IPS-11a (cell line): ENCODE measurements at regions not wholly inside any gene's neighbourhood (a gene's known extent, or its start where the extent isn't known, plus 50 kb on each side); places are given as distances from the start of the nearest gene placed in this dataset.

ENCODE experiments used
- H3K4me3 ChIP-seq: one replicate; pipeline ENCODE4 v1.5.1; 2013; ENCODE audit warnings: low read depth, low read length, control low read depth

DNA sequence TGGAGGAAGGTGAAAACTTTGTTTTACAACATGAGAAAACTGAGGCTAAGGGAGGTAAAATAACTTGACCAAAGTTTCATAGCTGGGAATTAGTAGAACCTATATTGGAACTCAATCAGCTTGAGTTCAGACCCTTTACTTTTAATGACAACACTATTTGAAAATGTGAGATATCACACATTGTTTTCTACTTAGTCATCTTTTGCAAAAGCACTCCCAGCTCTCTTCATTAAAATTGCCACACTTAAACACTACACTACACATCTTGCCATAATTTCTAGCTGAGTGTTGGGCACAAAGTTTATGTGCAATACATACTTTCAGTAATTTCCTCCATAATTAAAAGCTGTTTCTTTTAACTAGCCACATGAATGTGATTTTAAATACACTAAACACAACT is 230.4 kb upstream of the DCBLD2 start:
- H3K4me3 ChIP-seq, result no peak overlapping the region

DNA sequence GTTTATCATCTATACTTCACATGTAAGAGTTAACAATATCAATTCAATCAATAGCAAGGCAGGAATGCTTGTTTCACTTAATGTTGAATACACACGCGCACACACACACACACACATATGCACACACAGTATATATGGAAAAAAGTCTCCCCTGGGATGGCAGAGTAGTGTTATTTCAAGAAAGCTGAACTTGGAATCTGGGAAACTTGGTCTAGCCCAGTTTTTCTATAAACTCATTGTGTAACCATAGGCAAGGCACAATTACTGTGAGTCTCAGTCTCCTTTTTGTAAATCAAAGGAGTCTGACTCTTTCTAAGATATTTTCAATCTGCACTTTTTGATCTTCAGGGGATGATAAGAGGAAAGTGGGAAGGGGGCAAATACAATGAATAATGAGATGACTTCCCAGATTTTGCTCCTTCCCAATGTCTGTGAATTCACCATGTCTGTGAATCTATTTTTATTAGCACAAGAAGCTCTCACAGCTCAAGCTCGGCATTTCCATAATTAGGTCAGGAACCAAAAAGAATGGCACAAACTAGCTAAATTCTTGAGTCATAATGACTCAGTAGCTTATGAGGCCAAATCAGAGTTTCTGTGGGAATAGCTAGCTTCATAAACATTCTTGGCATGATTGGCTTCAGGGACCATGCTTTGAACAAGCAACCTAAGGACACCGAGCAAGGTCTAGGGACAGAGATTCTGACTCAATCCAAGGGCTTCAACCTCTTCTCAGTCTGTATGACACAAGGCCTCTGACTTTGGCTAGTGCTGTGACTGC is 227.4 kb upstream of the DCBLD2 start:
- no peak overlapping the region for H3K4me3 ChIP-seq

DNA sequence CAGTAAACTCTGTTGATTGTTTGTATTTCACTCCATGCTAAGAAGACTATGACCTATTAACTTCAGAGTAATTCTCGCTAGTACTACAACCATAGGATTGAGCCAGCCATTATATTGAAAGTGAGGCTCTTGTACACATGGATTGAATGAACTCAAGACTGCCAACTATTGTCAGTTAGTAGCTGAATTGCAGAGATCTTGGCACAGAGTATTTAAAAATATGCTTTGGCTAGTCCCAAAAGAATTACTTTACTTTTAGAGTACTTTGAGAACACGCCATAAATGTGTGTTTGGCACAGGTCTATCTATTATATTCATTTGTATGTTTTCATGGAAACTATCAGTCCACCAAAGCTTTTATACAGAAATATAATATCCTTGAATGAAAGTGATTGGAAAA is 226.7 kb upstream of the DCBLD2 start:
- H3K4me3 ChIP-seq, result no peak overlapping the region

DNA sequence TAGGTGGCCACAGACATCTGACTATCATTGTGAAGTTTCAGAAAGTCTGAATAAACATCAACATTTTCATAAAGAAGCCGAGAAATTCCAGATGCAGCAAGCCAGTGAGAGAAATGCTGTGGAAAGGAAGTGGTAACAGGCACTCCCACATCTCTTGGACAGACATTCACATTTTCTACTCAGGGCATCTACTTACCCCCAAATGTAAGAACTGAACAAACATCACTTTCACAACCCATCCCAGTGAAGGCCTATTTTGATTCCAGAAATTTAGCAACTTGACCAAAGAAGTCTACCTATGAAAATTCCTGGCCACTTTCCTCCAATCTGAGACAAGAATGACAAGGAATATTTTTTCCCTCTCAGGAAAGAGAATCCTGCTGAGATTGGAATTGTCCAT is 224.8 kb upstream of the DCBLD2 start:
- no peak overlapping the region for H3K4me3 ChIP-seq

DNA sequence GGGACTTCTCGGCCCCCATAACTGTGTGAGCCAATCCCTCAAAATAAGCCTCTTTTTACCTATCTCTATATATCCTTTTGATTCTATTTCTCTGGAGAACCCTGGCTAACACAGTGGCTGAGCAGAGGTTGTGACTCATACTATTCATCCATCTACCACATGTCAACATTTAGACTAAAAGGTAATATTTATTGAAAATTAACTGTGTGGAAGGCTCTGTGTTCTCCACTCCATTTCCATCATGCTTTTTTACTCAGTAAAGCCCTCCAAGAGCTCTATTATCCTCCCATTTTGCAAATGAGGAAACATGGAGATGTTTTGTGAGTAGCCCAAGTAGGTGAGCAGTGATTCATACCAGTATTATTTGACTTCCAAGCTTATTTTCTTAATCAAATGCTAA is 217.9 kb upstream of the DCBLD2 start:
- no peak overlapping the region for H3K4me3 ChIP-seq

DNA sequence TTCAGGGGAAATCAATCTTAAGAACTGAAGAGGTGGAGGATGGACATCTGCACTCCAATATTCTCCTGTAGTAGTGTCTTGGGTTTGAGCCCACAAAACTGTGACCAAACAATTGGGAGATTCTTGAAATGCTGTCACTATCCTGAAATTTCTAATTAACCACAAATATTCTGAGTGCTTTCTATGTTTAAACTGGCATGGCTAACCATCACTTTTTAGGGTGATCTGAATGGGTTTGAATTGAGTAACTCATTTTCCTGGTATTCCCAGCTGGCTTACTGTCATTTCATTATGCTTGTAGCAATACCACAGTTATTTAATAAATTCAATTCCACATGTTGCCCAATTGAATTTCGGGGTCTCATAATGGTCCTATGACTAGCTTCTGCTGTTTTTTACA is 216.9 kb upstream of the DCBLD2 start:
- H3K4me3 ChIP-seq, result no peak overlapping the region

DNA sequence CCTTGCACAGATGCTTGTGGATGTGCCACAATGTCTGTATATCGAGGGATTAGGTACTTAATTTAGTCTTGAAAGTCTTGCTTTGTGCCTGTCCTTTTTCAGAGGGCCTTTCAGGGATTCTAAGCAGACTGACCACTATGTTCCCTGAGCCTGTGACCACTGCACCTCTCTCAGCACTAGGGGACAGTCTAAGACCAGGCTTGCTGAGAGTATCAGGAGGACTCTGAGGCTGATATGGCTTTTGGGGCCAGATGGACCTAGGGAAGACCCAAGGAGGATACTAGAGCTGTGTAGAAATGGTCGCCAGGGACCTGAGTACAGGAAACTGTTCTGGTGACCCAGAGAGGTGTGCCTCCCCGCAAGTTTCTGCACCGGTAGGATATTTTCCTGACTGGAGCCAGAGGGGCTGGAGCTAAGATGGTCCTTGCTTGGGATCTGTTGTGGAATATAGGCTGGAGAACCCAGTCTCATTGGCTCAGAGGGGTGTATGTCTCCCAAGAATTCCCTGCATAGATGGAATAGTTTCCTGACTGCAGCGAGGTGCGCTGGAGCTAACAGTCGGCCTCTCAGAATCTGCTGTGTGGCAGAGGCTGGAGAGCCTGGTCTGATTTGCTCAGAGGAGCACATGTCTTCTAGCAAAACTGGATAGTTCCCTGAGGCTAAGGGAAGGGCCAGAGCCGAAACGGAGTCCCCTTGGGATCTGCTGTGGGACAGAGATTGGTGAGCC is 213.2 kb upstream of the DCBLD2 start:
- no peak overlapping the region for H3K4me3 ChIP-seq

DNA sequence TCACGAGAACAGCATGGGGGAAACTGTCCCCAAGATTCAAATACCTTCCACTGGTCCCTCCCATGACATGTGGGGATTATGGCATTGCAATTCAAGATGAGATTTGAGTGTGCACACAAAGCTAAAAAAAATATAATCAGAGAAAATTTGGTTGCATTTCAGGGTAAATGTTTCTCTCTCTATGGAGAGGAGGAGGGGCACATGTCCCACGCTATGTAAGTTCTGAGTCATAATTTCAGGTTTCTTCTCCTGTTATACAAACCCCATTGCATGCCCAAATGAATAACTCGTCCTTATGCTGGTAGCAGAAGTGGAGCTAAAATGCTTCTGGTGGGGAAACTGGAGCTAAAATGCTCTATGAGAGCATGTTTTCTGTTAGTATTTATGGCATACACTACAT is 209.7 kb upstream of the DCBLD2 start:
- no peak overlapping the region for H3K4me3 ChIP-seq

DNA sequence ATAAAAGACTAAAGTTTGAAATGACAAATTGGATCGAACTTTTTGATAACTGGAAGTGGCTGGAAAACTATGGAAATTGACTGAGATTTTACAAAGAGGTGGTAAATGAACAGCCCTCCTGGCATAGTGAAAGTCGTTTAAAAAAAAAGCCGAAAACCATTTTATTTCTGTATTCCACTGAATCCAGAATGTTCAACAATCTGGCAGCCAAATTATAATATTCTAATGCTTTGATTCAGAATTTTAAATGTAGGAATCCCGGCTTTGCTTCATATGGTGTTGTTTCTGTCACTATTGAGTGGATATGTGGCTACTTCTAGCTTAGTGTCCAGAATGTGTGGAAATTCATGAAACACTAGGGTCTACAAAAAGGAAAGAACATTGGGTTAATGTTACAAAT is 208.9 kb upstream of the DCBLD2 start:
- no peak overlapping the region for H3K4me3 ChIP-seq

DNA sequence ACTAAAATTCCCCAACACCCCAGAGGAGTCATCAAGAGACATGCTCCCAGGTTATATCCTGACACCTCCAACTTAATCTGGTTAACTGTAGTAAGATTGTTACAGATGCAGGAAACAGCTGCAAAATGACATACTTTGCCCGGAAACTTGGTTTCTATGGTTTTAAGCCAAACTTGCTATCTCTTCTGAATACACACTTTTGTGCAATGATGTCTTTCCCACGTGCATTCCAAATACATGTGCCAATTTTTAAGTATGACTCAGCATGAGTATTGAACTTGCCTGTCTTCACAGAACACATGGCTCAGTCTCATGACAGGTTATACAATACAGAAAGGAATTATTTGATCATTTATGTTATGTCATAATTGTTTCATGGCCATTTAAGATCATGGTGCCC is 207.0 kb upstream of the DCBLD2 start:
- no peak overlapping the region for H3K4me3 ChIP-seq

DNA sequence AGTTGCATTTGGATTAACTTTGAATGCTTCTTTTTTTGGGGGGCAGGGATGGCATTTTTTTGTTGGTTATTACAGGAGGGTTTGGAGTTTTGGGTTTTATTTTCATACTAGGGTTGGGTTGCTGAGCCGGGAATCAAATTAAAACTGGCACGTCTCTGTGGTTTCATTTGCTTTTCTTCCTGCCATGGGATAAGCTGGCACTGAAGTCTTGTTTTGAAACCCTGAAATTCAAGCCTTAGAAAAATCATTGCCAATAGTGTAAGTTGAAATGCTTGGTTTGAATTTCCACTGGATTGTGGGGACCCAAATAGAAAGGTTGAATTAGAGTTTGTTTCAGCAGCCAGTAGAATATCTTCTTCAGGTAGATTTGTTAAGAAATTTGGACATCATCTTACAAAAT is 193.1 kb upstream of the DCBLD2 start:
- H3K4me3 ChIP-seq, result no peak overlapping the region

DNA sequence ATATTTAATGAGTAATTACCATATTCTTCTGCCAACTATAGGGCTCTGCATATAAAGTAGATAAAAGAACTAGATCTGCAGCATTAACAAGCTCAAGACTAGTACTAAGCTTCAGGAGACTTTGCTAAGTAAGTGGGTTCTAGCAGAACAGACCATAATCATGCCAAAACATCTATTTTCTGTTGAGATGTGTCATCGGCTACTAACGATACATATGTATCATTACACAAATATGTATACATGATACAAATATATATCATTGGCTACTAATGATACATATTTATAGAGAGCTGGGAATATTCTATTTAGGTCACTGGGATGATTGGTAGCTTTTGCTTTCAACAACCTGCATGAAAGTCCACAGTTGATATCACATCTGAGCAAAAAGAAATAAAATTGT is 185.8 kb upstream of the DCBLD2 start:
- no peak overlapping the region for H3K4me3 ChIP-seq

DNA sequence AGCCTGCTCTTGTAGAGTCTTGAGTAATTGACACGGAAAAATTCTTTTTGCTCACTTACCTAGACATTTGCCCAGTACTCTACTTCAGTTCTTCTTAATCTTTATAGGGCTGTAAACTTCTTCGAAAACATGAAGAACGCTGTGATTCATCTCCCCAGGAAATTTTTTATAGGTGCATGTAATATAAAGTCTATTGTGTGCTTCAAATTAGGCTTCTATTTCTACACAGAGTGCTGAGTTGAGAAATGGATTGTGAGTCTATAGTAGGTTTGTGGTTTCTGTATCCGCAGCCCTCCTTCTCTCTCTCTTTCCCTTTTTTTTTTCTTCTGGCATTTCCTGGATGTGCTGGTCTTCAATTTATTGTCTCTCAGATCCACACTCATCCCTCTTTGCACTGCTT is 183.3 kb upstream of the DCBLD2 start:
- H3K4me3 ChIP-seq, result no peak overlapping the region

DNA sequence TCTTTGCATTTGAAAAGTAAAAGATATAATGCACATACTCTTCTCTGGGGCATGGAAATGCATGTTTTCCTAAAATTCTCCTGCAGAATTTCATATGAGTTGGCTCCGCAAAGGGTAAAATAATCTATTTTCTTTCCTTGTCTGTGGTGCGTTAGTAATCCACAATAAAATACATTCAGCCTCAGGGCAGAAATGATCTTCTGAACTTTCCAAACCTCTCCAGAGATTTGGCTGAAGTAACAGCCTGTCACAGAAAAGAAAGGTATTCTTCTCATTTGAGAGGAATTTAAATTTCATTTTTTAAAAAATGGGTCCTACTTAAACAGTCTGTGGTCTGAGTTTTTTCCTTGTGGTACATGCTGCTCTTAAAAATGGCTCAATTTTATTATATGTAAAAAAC is 182.7 kb upstream of the DCBLD2 start:
- H3K4me3 ChIP-seq, result no peak overlapping the region

DNA sequence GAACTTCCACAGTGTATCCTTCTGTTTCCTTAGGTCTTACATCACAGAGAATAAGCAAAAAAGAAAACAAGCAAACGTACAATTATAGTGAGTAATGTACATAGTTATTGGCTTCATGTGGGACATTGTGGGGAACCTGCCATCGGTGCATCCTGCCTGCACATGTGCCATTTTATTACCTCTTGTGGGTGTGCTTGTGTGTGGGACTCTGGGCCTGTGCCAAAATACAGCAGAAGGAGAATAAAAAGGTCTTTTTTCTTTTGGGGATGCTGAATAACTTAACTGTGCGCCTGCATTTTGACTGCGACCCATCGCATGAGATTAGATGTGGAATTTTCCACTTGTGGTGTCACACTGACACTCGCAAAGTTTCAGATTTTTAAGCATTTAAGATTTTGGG is 169.6 kb upstream of the DCBLD2 start:
- H3K4me3 ChIP-seq, result no peak overlapping the region

DNA sequence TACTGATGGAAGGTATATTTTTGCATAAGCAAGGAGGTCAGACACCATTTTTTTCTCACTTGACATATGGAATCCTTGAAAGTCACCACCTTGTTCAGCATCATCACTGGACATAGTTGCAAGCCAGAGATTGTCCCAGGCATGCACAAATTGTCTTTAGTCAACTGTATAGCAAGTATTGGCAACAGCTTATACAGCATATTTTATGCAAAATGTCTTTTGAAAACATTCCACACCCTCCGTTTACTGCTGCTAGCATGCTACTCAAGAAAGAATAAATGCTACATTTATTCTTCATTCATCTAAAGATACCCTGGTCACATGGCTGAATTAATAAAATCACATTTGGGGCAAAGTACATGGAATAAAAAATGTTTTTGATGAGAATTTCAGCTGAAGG is 168.5 kb upstream of the DCBLD2 start:
- no peak overlapping the region for H3K4me3 ChIP-seq

DNA sequence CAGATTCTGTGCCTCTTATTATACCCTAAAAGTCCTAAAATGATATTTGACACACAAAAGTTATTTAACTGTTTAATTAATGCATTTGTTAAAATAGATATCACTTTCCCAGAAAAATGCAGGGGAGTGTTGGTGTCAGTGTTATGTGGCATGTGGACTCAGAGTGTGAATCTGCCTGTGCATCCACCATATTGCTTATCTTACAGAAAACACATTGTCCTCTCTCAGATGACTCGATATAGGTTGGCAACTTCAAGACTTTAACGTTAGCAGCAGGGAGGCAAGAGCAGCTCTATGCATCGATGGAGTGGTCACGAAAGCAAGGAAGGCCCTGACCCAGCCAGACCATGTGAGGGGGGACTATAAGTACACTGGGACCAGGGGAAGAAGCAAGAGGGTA is 165.4 kb upstream of the DCBLD2 start:
- H3K4me3 ChIP-seq, result no peak overlapping the region

DNA sequence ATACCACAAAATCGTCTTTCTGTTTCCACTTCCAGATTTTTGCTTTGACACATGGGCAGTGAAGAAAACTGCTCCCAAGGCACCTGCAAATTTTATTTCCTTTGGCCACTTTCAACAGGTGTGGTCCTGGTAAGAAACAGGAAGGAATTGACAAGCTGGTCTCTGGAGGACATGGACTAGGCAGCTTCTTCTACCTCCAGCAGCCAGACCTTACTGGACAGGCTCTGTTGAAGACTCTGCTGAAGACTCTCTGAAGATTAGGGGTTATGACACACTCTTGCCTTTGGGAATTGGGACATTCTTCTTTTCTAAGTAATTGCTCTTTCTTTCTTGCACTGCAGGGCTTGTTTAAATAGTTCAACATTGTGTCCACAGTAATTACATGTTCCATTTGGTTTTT is 147.7 kb upstream of the DCBLD2 start:
- no peak overlapping the region for H3K4me3 ChIP-seq

DNA sequence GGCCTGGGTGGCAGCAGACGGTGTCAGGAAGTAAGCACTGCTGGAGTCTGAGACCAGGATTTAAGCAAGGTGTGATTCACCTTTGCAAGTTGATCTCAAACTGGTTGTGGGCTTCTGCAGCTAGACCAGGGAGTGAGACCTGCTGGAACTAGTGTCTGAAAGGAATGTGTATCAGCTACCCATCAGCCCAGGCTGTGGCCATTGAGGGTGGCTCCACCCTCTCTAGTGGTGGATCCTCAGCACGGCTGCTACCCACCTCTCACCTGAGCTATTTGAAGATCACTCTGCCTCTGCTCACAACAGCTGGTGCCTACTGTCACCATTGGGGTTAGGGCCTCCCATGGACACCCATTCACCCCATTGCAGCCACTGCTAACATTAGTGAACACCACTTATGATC is 140.3 kb upstream of the DCBLD2 start:
- H3K4me3 ChIP-seq, result no peak overlapping the region

DNA sequence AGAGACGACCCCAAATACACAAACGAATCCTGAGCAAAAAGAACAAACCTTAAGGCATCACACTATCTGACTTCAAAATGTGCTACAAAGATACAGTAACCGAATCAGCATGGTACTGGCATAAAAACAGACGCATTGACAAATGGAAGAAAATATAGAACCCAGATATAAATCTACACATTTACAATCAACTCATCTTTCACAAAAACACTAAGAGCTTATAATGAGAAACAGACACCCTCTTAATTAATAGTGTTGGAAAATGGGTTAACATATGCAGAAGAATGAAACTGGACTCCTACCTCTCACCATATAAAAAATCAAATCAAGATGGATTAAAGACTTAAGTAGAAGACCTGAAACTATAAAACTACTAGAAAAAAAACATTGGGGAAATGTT is 130.3 kb upstream of the DCBLD2 start:
- H3K4me3 ChIP-seq, result no peak overlapping the region

DNA sequence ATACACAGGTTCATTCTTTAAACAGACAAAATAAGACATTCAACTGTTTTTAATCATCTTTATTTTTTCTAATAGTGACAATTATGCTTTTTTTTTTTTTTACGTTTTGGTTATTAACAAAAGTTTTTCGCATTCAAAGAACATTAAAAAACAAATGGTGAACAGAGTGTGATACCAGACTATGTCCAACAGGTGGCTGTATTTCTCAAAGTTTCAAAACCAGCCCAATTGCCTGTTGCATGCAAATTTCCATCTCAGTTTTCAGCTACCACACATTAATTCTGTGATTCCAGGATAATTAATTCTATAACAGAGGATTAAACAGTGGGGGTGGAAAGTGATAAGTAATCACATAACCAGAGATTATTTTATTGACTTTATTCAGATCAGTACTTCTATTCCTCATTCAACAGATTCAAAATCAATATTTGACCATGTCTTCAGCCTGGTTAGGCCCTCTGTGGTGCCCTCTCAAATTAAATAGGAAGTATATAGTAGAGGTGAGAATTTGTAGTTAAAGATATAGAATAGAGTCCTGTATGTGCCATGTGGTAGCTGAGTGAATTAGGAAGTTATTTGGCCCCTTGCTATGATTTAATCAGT is 122.2 kb upstream of the DCBLD2 start:
- no peak overlapping the region for H3K4me3 ChIP-seq

DNA sequence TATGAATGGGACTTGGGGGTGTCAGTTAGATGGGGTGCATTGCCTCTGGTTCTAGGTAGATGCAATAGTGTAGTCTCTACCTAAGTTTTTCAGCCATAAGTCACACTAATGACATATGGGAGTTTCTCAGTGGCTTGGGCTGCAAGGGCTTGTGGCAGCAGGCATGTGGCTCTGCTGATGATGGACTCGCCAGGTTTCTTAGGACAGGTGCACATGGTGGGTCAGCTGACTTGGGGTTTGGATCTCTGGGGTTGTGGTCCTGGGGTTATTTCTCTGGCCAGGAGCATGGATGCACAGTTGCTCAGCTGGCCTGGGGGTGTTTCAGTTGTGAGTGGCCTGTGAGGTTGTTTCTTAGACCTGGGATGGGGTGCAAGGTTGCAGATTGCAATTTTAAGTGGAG is 120.0 kb upstream of the DCBLD2 start:
- no peak overlapping the region for H3K4me3 ChIP-seq
